SHP77 treated with DMSO at 0.1 percent for 48 hours (cell line): ENCODE measurements at regions not wholly inside any gene's neighbourhood (a gene's known extent, or its start where the extent isn't known, plus 50 kb on each side); places are given as distances from the start of the nearest gene placed in this dataset.

Source experiments
- DNase-seq: peaks from one replicate; lab custom pipeline; 2025; lab: John Stamatoyannopoulos, UW

- no peak for DNase-seq
These were observed 178.0 kb upstream of the BMPER start for GRCh38 chr7:33727315-33727714.

GRCh38 chr7:33728873-33729551 lies 176.3 kb upstream of the BMPER start:
- no peak for DNase-seq

GRCh38 chr7:33729726-33730125 lies 175.6 kb upstream of the BMPER start:
- no peak for DNase-seq

- no peak for DNase-seq
These were observed 174.4 kb upstream of the BMPER start for GRCh38 chr7:33730958-33731357.

- DNase-seq = no peak
These were observed 173.4 kb upstream of the BMPER start for GRCh38 chr7:33731912-33732311.

GRCh38 chr7:33732462-33732861 lies 172.9 kb upstream of the BMPER start:
- no peak for DNase-seq

GRCh38 chr7:33733870-33734650 lies 171.3 kb upstream of the BMPER start:
- no peak for DNase-seq

GRCh38 chr7:33735403-33735802 lies 169.9 kb upstream of the BMPER start:
- no peak for DNase-seq

- DNase-seq = no peak
These were observed 168.7 kb upstream of the BMPER start for GRCh38 chr7:33736521-33737221.

- no peak for DNase-seq
These were observed 166.9 kb upstream of the BMPER start for GRCh38 chr7:33738260-33738935.

GRCh38 chr7:33739286-33739685 lies 166.1 kb upstream of the BMPER start:
- DNase-seq = no peak

- DNase-seq = no peak
These were observed 162.8 kb upstream of the BMPER start for GRCh38 chr7:33742521-33742920.

GRCh38 chr7:33742999-33743587 lies 162.2 kb upstream of the BMPER start:
- no peak for DNase-seq

GRCh38 chr7:33743594-33743993 lies 161.7 kb upstream of the BMPER start:
- no peak for DNase-seq

GRCh38 chr7:33744293-33745075 lies 160.9 kb upstream of the BMPER start:
- peak; percentile 44 for DNase-seq

- DNase-seq = no peak
These were observed 159.4 kb upstream of the BMPER start for GRCh38 chr7:33745934-33746333.

GRCh38 chr7:33748793-33749192 lies 156.5 kb upstream of the BMPER start:
- no peak for DNase-seq

- DNase-seq = no peak
These were observed 155.2 kb upstream of the BMPER start for GRCh38 chr7:33750177-33750576.

- DNase-seq = no peak
These were observed 153.9 kb upstream of the BMPER start for GRCh38 chr7:33751443-33751842.

GRCh38 chr7:33753881-33754525 lies 151.3 kb upstream of the BMPER start:
- no peak for DNase-seq
